ENCODE measurements at regions not wholly inside any gene's neighbourhood (a gene's known extent, or its start where the extent isn't known, plus 50 kb on each side); places are given as distances from the start of the nearest gene placed in this dataset.
"Not testable (repeated sequence)": the region's sequence is repeated elsewhere in the genome, so short reads cannot be mapped to it uniquely, and the experiment has no call there.

- H3K27me3 ChIP-seq (ENCODE audit: control insufficient read depth, insufficient read depth, low read length): no peaks in the 10 kb centered on the region
- no peak overlapping the region for H3K27ac ChIP-seq (ENCODE audit: low read length)
- no peaks in the 10 kb centered on the region for H3K36me3 ChIP-seq (ENCODE audit: control insufficient read depth, low read depth, low read length)
- H3K9me3 ChIP-seq (ENCODE audit: control insufficient read depth, low read depth, low read length): no peaks in the 10 kb centered on the region
- H3K9ac ChIP-seq (ENCODE audit: low read length): no peak overlapping the region
- H3K4me3 ChIP-seq (ENCODE audit: low read length): no peak overlapping the region
- peaks cover 28% of the 10 kb centered on the region for H3K4me1 ChIP-seq (ENCODE audit: control insufficient read depth, low read depth, low read length)
Observed at GRCh38 chr5:124981901-124982300, 235.5 kb upstream of the ZNF608 start.

- Histone ChIP-seq H3K4me3 (ENCODE audit: low read length) (no peak overlapping the region), H3K27me3 (ENCODE audit: control insufficient read depth, insufficient read depth, low read length) (no peaks in the 10 kb centered on the region), H3K9me3 (ENCODE audit: control insufficient read depth, low read depth, low read length) (no peaks in the 10 kb centered on the region)
Observed at GRCh38 chr5:124986170-124986569, 239.7 kb upstream of the ZNF608 start.

GRCh38 chr5:124986667-124987066 is 240.2 kb upstream of the ZNF608 start:
- Histone ChIP-seq H3K9ac (ENCODE audit: low read length) (no peak overlapping the region), H3K36me3 (ENCODE audit: control insufficient read depth, low read depth, low read length) (no peaks in the 10 kb centered on the region), H3K4me3 (ENCODE audit: low read length) (no peak overlapping the region), H3K27ac (ENCODE audit: low read length) (no peak overlapping the region), H3K4me1 (ENCODE audit: control insufficient read depth, low read depth, low read length) (no peaks in the 10 kb centered on the region), H3K9me3 (ENCODE audit: control insufficient read depth, low read depth, low read length) (no peaks in the 10 kb centered on the region), H3K27me3 (ENCODE audit: control insufficient read depth, insufficient read depth, low read length) (no peaks in the 10 kb centered on the region)

More at GRCh38 chr5:124986170-124986569, 239.7 kb upstream of the ZNF608 start:
- no peak overlapping the region for H3K27ac ChIP-seq (ENCODE audit: low read length)
- H3K9ac ChIP-seq (ENCODE audit: low read length): no peak overlapping the region
- H3K36me3 ChIP-seq (ENCODE audit: control insufficient read depth, low read depth, low read length): no peaks in the 10 kb centered on the region
- H3K4me1 ChIP-seq (ENCODE audit: control insufficient read depth, low read depth, low read length): peaks cover 4% of the 10 kb centered on the region

- H3K4me3 ChIP-seq (ENCODE audit: low read length); H3K36me3 ChIP-seq (ENCODE audit: control insufficient read depth, low read depth, low read length); H3K4me1 ChIP-seq (ENCODE audit: control insufficient read depth, low read depth, low read length); H3K9me3 ChIP-seq (ENCODE audit: control insufficient read depth, low read depth, low read length); H3K27ac ChIP-seq (ENCODE audit: low read length); H3K27me3 ChIP-seq (ENCODE audit: control insufficient read depth, insufficient read depth, low read length); H3K9ac ChIP-seq (ENCODE audit: low read length): not testable (repeated sequence)
Observed at GRCh38 chr5:124987786-124988185, 241.3 kb upstream of the ZNF608 start.

GRCh38 chr5:124990723-124991122 is 244.3 kb upstream of the ZNF608 start:
- Histone ChIP-seq H3K9ac (ENCODE audit: low read length) (no peak overlapping the region), H3K4me1 (ENCODE audit: control insufficient read depth, low read depth, low read length) (peaks cover 6% of the 10 kb centered on the region), H3K36me3 (ENCODE audit: control insufficient read depth, low read depth, low read length) (no peaks in the 10 kb centered on the region), H3K9me3 (ENCODE audit: control insufficient read depth, low read depth, low read length) (no peaks in the 10 kb centered on the region), H3K27ac (ENCODE audit: low read length) (no peak overlapping the region), H3K4me3 (ENCODE audit: low read length) (no peak overlapping the region), H3K27me3 (ENCODE audit: control insufficient read depth, insufficient read depth, low read length) (no peaks in the 10 kb centered on the region)

- no peaks in the 10 kb centered on the region for H3K9me3 ChIP-seq (ENCODE audit: control insufficient read depth, low read depth, low read length)
- H3K27me3 ChIP-seq (ENCODE audit: control insufficient read depth, insufficient read depth, low read length): no peaks in the 10 kb centered on the region
- no peak overlapping the region for H3K9ac ChIP-seq (ENCODE audit: low read length)
- H3K36me3 ChIP-seq (ENCODE audit: control insufficient read depth, low read depth, low read length): no peaks in the 10 kb centered on the region
- peak overlapping the region; percentile 39 for H3K27ac ChIP-seq (ENCODE audit: low read length)
- peak overlapping the region; percentile 21 for H3K4me3 ChIP-seq (ENCODE audit: low read length)
- peaks cover 34% of the 10 kb centered on the region for H3K4me1 ChIP-seq (ENCODE audit: control insufficient read depth, low read depth, low read length)
Observed at GRCh38 chr5:124995421-124995820, 249.0 kb upstream of the ZNF608 start.

- peak overlapping the region; percentile 39 for H3K27ac ChIP-seq (ENCODE audit: low read length)
- H3K36me3 ChIP-seq (ENCODE audit: control insufficient read depth, low read depth, low read length): no peaks in the 10 kb centered on the region
- H3K9me3 ChIP-seq (ENCODE audit: control insufficient read depth, low read depth, low read length): no peaks in the 10 kb centered on the region
- no peaks in the 10 kb centered on the region for H3K27me3 ChIP-seq (ENCODE audit: control insufficient read depth, insufficient read depth, low read length)
- no peak overlapping the region for H3K9ac ChIP-seq (ENCODE audit: low read length)
- peaks cover 34% of the 10 kb centered on the region for H3K4me1 ChIP-seq (ENCODE audit: control insufficient read depth, low read depth, low read length)
- peak overlapping the region; percentile 21 for H3K4me3 ChIP-seq (ENCODE audit: low read length)
Observed at GRCh38 chr5:124996023-124996763, 249.8 kb upstream of the ZNF608 start.

GRCh38 chr5:124996764-124997077 is 250.3 kb upstream of the ZNF608 start:
- peak overlapping the region; percentile 9 for H3K27ac ChIP-seq (ENCODE audit: low read length)
- H3K27me3 ChIP-seq (ENCODE audit: control insufficient read depth, insufficient read depth, low read length): no peaks in the 10 kb centered on the region

GRCh38 chr5:124997186-124997893 is 250.9 kb upstream of the ZNF608 start:
- no peaks in the 10 kb centered on the region for H3K9me3 ChIP-seq (ENCODE audit: control insufficient read depth, low read depth, low read length)
- H3K36me3 ChIP-seq (ENCODE audit: control insufficient read depth, low read depth, low read length): no peaks in the 10 kb centered on the region
- peak overlapping the region; percentile 9 for H3K27ac ChIP-seq (ENCODE audit: low read length)
- H3K4me3 ChIP-seq (ENCODE audit: low read length): no peak overlapping the region
- no peak overlapping the region for H3K9ac ChIP-seq (ENCODE audit: low read length)
- H3K4me1 ChIP-seq (ENCODE audit: control insufficient read depth, low read depth, low read length): peaks cover 42% of the 10 kb centered on the region
- H3K27me3 ChIP-seq (ENCODE audit: control insufficient read depth, insufficient read depth, low read length): no peaks in the 10 kb centered on the region

More at GRCh38 chr5:124996764-124997077, 250.3 kb upstream of the ZNF608 start:
- no peaks in the 10 kb centered on the region for H3K36me3 ChIP-seq (ENCODE audit: control insufficient read depth, low read depth, low read length)
- H3K9me3 ChIP-seq (ENCODE audit: control insufficient read depth, low read depth, low read length): no peaks in the 10 kb centered on the region
- peaks cover 36% of the 10 kb centered on the region for H3K4me1 ChIP-seq (ENCODE audit: control insufficient read depth, low read depth, low read length)
- no peak overlapping the region for H3K9ac ChIP-seq (ENCODE audit: low read length)
- H3K4me3 ChIP-seq (ENCODE audit: low read length): no peak overlapping the region

GRCh38 chr5:124998520-124998919 is 252.1 kb upstream of the ZNF608 start:
- Histone ChIP-seq H3K27ac (ENCODE audit: low read length) (no peak overlapping the region), H3K36me3 (ENCODE audit: control insufficient read depth, low read depth, low read length) (no peaks in the 10 kb centered on the region), H3K9me3 (ENCODE audit: control insufficient read depth, low read depth, low read length) (no peaks in the 10 kb centered on the region), H3K27me3 (ENCODE audit: control insufficient read depth, insufficient read depth, low read length) (no peaks in the 10 kb centered on the region), H3K4me1 (ENCODE audit: control insufficient read depth, low read depth, low read length) (peaks cover 54% of the 10 kb centered on the region), H3K9ac (ENCODE audit: low read length) (no peak overlapping the region), H3K4me3 (ENCODE audit: low read length) (no peak overlapping the region)

GRCh38 chr5:125002727-125003598 is 256.5 kb upstream of the ZNF608 start:
- no peaks in the 10 kb centered on the region for H3K36me3 ChIP-seq (ENCODE audit: control insufficient read depth, low read depth, low read length)
- no peaks in the 10 kb centered on the region for H3K27me3 ChIP-seq (ENCODE audit: control insufficient read depth, insufficient read depth, low read length)
- H3K4me3 ChIP-seq (ENCODE audit: low read length): peak overlapping the region; percentile 4
- H3K9ac ChIP-seq (ENCODE audit: low read length): no peak overlapping the region
- H3K9me3 ChIP-seq (ENCODE audit: control insufficient read depth, low read depth, low read length): no peaks in the 10 kb centered on the region
- peaks cover 61% of the 10 kb centered on the region for H3K4me1 ChIP-seq (ENCODE audit: control insufficient read depth, low read depth, low read length)
- H3K27ac ChIP-seq (ENCODE audit: low read length): no peak overlapping the region

Measured in iPS-18a (cell line).